ENCODE measurements at regions not wholly inside any gene's neighbourhood (a gene's known extent, or its start where the extent isn't known, plus 50 kb on each side); places are given as distances from the start of the nearest gene placed in this dataset.

DNA sequence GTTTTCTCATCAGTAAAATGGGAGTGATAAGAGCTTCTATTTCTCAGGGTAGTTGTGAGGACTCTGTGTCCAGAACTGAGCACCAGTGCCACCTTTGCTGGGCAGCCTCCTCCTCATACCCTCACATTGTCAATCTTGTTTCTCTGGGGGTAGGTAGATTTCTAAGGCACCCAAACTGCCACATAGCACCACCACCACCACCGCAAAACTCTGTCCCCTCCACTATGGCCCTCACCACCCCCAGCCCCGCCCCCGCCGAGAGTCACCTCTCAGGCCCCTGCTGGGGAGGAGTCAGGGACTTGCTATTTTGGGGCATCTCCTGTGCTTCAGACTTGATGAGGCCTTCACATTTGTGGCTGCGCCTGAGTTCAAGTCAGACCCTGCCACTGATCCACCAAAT, 549.2 kb downstream of the PTPRU start:
- no peaks in the 10 kb centered on the region for H3K4me1 ChIP-seq (ENCODE audit: low read depth)
- H3K9me3 ChIP-seq, result no peaks in the 10 kb centered on the region
- DNase-seq (no peak), ATAC-seq (no peak)
- intact Hi-C loops (cut with DNase I, micrococcal nuclease), result no loop called here
- no peak for TF ChIP-seq CTCF (IDR thresholded peaks at IDR 0.05)
- H3K36me3 ChIP-seq (ENCODE audit: low read depth), result no peaks in the 10 kb centered on the region
- no peak overlapping the region for H3K4me3 ChIP-seq

DNA sequence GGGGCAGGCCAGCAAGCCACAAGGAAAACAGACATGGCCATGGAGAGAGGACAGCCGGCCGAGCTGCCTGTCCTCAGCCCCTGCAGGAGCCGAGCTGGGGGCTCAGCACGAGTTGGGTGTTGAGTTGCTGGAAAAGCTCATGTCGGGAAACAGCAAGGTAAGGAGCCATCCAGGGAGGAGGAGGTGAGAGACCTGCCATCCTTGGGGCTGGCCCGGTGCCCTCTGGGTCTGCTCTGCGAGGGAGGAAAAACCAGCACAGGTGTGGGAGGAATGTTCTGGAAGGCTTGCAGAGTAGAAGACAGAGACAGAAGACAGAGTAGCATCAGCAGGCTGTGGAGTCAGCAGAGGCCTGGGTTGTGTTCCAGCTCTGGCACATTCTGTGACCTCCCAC, 548.8 kb downstream of the PTPRU start:
- ATAC-seq (no peak), DNase-seq (no peak)
- no peak overlapping the region for H3K4me3 ChIP-seq
- TF ChIP-seq CTCF (IDR thresholded peaks at IDR 0.05), result no peak
- H3K36me3 ChIP-seq (ENCODE audit: low read depth), result no peaks in the 10 kb centered on the region
- H3K4me1 ChIP-seq (ENCODE audit: low read depth), result no peaks in the 10 kb centered on the region
- intact Hi-C loops (cut with DNase I, micrococcal nuclease), result no loop called here
- no peaks in the 10 kb centered on the region for H3K9me3 ChIP-seq

DNA sequence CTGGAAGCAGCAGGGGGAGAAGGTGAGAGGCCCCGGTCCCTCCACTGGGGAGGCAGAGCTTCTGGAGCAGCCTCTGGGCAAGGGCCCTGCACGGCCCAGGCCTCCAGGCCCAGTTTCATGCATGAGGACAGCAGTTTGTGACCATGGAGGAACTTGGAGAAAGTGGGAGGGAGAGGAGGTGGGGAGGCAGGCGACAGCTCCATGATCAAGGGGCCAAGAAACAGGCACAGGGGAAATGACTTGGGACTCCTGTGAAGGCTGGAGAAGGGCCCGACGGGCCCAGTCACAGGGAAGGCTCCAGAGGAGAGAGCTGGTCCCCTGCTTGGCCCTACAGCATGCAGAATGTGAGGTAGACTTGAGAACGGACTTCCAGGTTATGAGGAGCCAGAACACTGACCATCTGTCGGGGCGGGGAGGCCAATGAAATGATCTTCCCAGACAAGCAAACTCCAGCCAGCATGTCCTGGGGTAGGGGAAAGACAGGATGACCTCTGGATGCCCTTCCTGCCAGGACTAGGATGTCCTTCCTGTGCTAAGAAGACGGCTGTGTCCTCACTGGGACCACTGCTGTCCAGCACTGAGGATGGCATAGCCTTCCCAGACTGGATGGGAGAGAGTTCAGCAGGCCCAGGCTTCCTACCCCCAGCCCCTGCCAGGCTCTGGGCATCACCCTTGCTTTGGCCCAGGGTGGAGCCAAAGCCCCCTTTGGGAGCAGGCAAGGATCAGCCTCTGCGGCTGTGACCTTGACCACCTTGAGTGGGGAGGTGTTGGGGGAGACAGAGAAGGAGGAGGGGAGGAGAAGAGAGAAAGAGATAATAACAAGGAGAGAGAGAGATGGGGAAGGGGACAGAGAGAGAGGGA, 548.2 kb downstream of the PTPRU start:
- Histone ChIP-seq H3K36me3 (ENCODE audit: low read depth) (no peaks in the 10 kb centered on the region), H3K9me3 (no peaks in the 10 kb centered on the region), H3K4me3 (no peak overlapping the region), H3K4me1 (ENCODE audit: low read depth) (no peaks in the 10 kb centered on the region)
- ATAC-seq (no peak), DNase-seq (no peak)
- intact Hi-C loops (cut with DNase I, micrococcal nuclease), result no loop called here
- TF ChIP-seq CTCF (IDR thresholded peaks at IDR 0.05), result no peak

DNA sequence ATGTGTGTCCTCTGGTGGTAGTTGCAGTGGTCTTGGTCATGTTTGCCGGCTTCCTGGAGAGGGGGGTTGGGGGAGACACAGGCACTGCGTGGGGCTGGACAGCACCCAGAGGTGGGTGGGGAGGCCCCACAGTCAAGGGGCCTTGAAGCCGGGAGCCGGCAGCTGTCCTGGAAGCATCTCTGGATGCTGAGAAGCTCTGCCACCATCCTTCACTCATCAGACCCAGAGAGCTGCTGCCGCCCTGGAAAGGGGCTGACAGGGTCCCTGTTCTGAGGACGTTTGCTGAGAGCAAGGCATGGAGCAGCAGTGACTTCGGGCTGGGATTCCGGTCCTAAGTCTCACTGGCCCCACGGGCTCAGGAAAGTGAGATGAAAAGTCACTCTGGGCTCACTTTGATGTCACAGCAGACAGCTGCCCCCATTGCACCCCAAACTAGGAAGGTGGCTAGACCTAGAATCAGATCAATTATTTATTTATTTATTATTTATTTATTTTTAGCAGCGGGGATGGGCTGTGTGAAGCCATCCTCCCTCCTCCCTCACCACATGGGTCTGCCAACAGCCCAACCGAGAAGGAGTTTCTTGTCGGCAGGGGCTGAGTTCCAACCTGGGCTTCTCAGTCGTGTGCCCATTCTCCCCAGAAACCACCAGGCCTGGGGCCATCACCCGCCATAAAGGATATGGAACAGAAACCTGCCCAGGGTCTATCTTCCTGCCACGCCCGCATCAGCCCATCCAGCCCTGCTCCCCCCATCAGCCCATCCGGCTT, 547.4 kb downstream of the PTPRU start:
- H3K9me3 ChIP-seq, result no peaks in the 10 kb centered on the region
- no peak overlapping the region for H3K4me3 ChIP-seq
- no peak for DNase-seq
- no peak for TF ChIP-seq CTCF (IDR thresholded peaks at IDR 0.05)
- no peaks in the 10 kb centered on the region for H3K36me3 ChIP-seq (ENCODE audit: low read depth)
- no peak for ATAC-seq
- intact Hi-C loops (cut with DNase I, micrococcal nuclease), result no loop called here
- no peaks in the 10 kb centered on the region for H3K4me1 ChIP-seq (ENCODE audit: low read depth)

- Histone ChIP-seq H3K4me1 (ENCODE audit: low read depth) (no peaks in the 10 kb centered on the region), H3K4me3 (no peak overlapping the region), H3K36me3 (ENCODE audit: low read depth) (no peaks in the 10 kb centered on the region), H3K9me3 (no peaks in the 10 kb centered on the region)
- DNase-seq (no peak), ATAC-seq (no peak)
- TF ChIP-seq CTCF (IDR thresholded peaks at IDR 0.05), result no peak
- intact Hi-C loops (cut with DNase I, micrococcal nuclease), result no loop called here
Measured at GRCh38 chr1:29782846-29783507, 546.7 kb downstream of the PTPRU start.

Data from mucosa of descending colon (tissue), 3 donors.